SJSA1 (cell line): ENCODE measurements at regions not wholly inside any gene's neighbourhood (a gene's known extent, or its start where the extent isn't known, plus 50 kb on each side); places are given as distances from the start of the nearest gene placed in this dataset.

Source experiments
- DNase-seq, 2 experiments: peaks; one replicate each; pipeline ENCODE4 v3.0.0-alpha.2; 2015 to 2020; ENCODE audit warnings: low spot score in 2 of 2, low read depth in 1 of 2
- H3K27ac ChIP-seq: fragments of 250-450 bp; sonication (Bioruptor Pico); 2 replicates; pipeline ENCODE4 v1.5.1; 2020; ENCODE audit warnings: mild to moderate bottlenecking, moderate library complexity
- H3K27me3 ChIP-seq: fragments of 250-450 bp; sonication (Bioruptor Pico); replicated peaks from 2 replicates; pipeline ENCODE4 v1.5.1; 2020; ENCODE audit warnings: mild to moderate bottlenecking, moderate library complexity
- H3K36me3 ChIP-seq: fragments of 250-450 bp; sonication (Bioruptor Pico); 2 replicates; pipeline ENCODE4 v1.5.1; 2020; ENCODE audit warnings: mild to moderate bottlenecking
- H3K4me1 ChIP-seq: fragments of 250-450 bp; sonication (Bioruptor Pico); replicated peaks from 2 replicates; pipeline ENCODE4 v1.6.1; 2021; ENCODE audit warnings: mild to moderate bottlenecking
- H3K4me3 ChIP-seq: fragments of 250-450 bp; sonication (Bioruptor Pico); 2 replicates; pipeline ENCODE4 v1.5.1; 2020; ENCODE audit warnings: mild to moderate bottlenecking
- H3K9me3 ChIP-seq: fragments of 250-450 bp; sonication (Bioruptor Pico); replicated peaks from 2 replicates; pipeline ENCODE4 v1.5.1; 2020; ENCODE audit warnings: mild to moderate bottlenecking

DNA sequence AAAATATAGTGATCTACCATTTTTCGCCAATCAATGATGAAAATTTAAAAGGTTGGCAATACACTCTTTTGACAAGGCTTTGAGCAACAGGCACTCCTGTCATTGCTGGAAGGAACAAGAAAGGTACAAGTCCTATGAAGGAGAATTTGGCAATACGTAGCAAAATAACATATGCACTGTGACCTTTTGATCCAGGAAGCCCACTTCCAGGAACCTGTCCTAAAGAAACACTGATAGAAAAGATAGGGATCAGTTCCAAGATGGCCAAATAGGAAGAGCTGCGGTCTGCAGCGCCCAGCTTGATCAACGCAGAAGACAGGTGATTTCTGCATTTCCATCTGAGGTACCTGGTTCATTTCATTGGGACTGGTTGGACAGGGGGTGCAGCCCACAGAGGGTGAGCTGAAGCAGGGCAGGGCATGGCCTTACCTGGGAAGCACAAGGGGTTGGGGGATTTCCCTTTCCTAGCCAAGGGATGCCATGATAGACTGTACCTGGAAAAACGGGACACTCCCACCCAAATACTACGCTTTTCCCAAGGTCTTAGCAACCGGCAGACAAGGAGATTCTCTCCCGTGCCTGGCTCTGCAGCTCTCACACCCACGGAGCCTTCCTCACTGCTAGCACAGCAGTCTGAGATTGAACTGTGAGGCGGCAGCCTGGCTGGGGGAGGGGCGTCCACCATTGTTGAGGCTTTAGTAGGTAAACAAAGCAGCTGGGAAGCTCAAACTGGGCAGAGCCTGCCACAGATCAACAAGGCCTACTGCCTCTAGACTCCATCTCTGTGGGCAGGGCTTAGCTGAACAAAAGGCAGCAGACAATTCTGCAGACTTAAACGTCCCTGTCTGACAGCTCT, 69.7 kb upstream of the GALNT18 start:
- no peaks in the 10 kb centered on the region; the same call in 1 of the 2 replicates for H3K4me1 ChIP-seq
- no peaks in the 10 kb centered on the region for H3K27me3 ChIP-seq
- no peaks in the 10 kb centered on the region for H3K36me3 ChIP-seq
- H3K27ac ChIP-seq = no peak overlapping the region
- no peak overlapping the region for H3K4me3 ChIP-seq
- no peaks in the 10 kb centered on the region for H3K9me3 ChIP-seq
- no peak for DNase-seq

GRCh38 chr11:11681536-11681935, 59.7 kb upstream of the GALNT18 start:
- Histone ChIP-seq H3K9me3 (no peaks in the 10 kb centered on the region), H3K36me3 (no peaks in the 10 kb centered on the region), H3K4me3 (no peak overlapping the region), H3K27me3 (peaks cover 22% of the 10 kb centered on the region), H3K4me1 (no peaks in the 10 kb centered on the region), H3K27ac (no peak overlapping the region)
- no peak for DNase-seq

DNA sequence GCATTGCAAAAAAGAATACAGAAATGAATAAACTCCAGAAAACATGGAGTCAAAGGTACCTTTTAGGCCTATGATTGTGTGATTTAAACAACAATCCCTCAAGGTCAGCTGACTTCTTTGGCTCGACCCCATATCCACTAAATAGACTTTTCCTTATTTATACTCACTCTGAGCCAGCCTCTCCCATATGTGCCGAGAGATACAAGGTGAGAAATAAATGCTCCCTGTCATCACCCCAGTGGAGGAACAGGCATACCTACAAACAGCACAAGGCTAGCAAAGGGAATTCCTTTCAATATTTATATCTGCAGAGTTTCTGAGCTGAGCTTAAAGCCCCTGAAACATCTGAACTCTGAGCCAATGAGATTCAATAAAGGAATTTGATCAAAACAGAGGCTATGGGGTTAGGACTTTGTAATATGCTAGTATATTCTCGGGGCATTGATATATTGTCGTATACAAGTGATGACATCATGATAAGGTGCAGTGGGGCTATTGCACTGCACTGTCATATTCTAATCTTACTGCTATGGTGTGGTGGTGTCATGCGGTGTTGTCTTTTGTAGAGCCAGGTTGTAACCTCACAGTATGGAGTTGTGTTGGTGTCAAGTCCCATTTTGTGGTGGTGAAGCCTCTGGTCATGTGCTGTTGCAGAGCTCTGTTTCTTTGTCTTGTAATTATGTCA, 56.0 kb upstream of the GALNT18 start:
- H3K36me3 ChIP-seq = no peaks in the 10 kb centered on the region
- H3K27ac ChIP-seq = no peak overlapping the region
- DNase-seq = no peak
- peaks cover 23% of the 10 kb centered on the region for H3K27me3 ChIP-seq
- H3K9me3 ChIP-seq = no peaks in the 10 kb centered on the region
- H3K4me1 ChIP-seq = no peaks in the 10 kb centered on the region
- H3K4me3 ChIP-seq = no peak overlapping the region

DNA sequence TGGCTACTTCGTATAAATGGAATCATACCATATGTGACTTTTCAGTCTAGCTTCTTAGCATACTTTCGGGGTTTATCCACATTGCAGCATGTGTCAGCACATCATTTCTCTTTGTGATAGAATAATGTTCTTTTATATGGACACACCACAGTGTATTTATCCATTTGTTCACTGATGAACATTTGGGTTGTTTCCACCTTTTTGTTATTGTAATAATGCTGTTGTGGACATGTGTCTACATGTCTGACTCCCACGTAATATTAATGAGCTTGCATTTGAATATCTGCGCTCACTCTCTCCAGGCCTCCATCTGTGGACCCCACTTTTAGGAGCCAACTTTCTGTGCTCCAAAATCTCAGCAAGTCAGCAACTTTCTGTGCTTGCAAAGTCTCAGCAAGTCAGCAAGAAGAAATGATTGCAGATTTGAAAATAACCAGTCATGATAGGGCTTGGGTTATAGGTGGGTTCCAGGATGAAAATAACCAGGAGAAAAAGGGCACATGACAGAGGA, 53.9 kb upstream of the GALNT18 start:
- peaks cover 20% of the 10 kb centered on the region for H3K27me3 ChIP-seq
- DNase-seq = no peak
- H3K36me3 ChIP-seq = no peaks in the 10 kb centered on the region
- no peak overlapping the region for H3K4me3 ChIP-seq
- H3K4me1 ChIP-seq = no peaks in the 10 kb centered on the region
- no peaks in the 10 kb centered on the region for H3K9me3 ChIP-seq
- H3K27ac ChIP-seq = no peak overlapping the region

DNA sequence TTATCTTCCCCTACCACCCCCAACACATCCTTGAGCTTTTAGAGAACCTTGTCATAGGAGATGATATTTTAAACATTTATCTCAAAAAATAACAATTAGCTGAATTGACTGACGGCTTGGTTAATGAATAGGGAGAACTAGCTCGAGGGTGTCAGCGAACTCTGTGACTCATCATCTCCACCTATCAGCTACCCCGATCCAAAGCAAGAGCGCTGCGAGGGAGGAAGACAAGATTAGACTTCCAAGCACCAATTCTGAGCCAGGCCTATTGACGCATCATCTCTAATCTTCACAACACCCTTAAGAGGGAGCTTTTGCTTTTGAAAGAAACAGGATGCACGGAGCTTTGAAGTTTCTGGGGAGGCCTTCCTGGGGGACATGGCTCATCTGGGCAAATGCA, 51.0 kb upstream of the GALNT18 start:
- Histone ChIP-seq H3K27ac (no peak overlapping the region), H3K4me1 (no peaks in the 10 kb centered on the region), H3K27me3 (peaks cover 10% of the 10 kb centered on the region), H3K36me3 (no peaks in the 10 kb centered on the region), H3K9me3 (no peaks in the 10 kb centered on the region), H3K4me3 (no peak overlapping the region)
- DNase-seq = no peak

DNA sequence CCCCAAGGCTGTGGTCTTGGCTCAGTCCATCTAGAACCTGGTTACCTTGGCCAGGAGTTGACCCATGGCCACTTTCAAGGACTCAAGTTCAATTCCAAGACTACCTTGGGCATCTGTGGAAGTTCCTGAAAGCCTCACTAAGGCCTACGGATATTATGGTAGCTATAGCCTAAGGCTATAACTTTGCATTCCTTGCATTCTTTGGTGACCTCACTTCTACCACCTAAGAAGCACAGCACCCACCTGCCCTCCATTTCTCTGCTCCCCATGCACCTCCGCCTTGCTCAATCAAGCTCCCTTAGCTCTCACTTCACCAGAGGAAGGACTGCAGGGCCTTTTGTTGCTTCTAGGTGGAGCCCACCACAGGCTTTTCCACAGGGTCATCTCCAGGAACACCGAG, 50.3 kb upstream of the GALNT18 start:
- H3K9me3 ChIP-seq = peaks cover 1% of the 10 kb centered on the region
- H3K27ac ChIP-seq = no peak overlapping the region
- DNase-seq = no peak
- no peaks in the 10 kb centered on the region for H3K4me1 ChIP-seq
- H3K4me3 ChIP-seq = no peak overlapping the region
- no peaks in the 10 kb centered on the region for H3K36me3 ChIP-seq
- H3K27me3 ChIP-seq = peaks cover 10% of the 10 kb centered on the region
